ENCODE measurements at regions not wholly inside any gene's neighbourhood (a gene's known extent, or its start where the extent isn't known, plus 50 kb on each side); places are given as distances from the start of the nearest gene placed in this dataset.

- TF ChIP-seq POLR2AphosphoS5 (IDR thresholded peaks at IDR 0.05; ENCODE audit: low read depth, low read length) (no peak), POLR2A (IDR thresholded peaks at IDR 0.05; ENCODE audit: low read depth, low read length) (no peak), TAF1 (IDR thresholded peaks at IDR 0.05; ENCODE audit: low read depth, low read length) (no peak), PAX5 (IDR thresholded peaks at IDR 0.05; ENCODE audit: insufficient read depth, low read length, severe bottlenecking) (no peak)
These were observed 411.0 kb upstream of the NR2F2 start for GRCh38 chr15:95919460-95919859.

Measured in GM12891 (cell line).